Brain microvascular endothelial cell (primary cell): ENCODE measurements at regions not wholly inside any gene's neighbourhood (a gene's known extent, or its start where the extent isn't known, plus 50 kb on each side); places are given as distances from the start of the nearest gene placed in this dataset.

Experiments
- DNase-seq: peaks from one replicate; pipeline ENCODE4 v3.0.0-alpha.2; 2020
- H3K27ac ChIP-seq: fragments of 250-450 bp; sonication (Bioruptor Pico); 2 replicates; pipeline ENCODE4 v1.5.1; 2020; ENCODE audit warnings: mild to moderate bottlenecking, moderate library complexity
- H3K27me3 ChIP-seq: fragments of 250-450 bp; sonication (Bioruptor Pico); replicated peaks from 2 replicates; pipeline ENCODE4 v1.5.1; 2020; ENCODE audit warnings: mild to moderate bottlenecking
- H3K36me3 ChIP-seq: fragments of 250-450 bp; sonication (Bioruptor Pico); replicated peaks from 2 replicates; pipeline ENCODE4 v1.5.1; 2020; ENCODE audit warnings: mild to moderate bottlenecking
- H3K4me3 ChIP-seq: 2 replicates; pipeline ENCODE4 v1.5.1; 2011; ENCODE audit warnings: low read depth, mild to moderate bottlenecking, control low read depth, low read length, moderate library complexity
- in situ Hi-C: cut with HindIII; loops from 2 replicates; pipeline ENCODE4 v1.10.0; 2017; ENCODE audit warnings: low sequenced_read_pairs, low pct_ligation_motif_present
- TF ChIP-seq, protein P1 (sequence below): IDR thresholded peaks from 2 replicates; pipeline ENCODE4 v1.5.1; 2011; ENCODE audit warnings: low read depth, mild to moderate bottlenecking, moderate library complexity, low read length, control low read depth, inconsistent platforms; ENCODE audit errors: missing control alignments

GRCh38 chr4:34771632-34772031 is 1472.7 kb downstream of the ARAP2 start:
- no peaks in the 10 kb centered on the region for H3K27me3 ChIP-seq
- TF ChIP-seq, protein P1, sequence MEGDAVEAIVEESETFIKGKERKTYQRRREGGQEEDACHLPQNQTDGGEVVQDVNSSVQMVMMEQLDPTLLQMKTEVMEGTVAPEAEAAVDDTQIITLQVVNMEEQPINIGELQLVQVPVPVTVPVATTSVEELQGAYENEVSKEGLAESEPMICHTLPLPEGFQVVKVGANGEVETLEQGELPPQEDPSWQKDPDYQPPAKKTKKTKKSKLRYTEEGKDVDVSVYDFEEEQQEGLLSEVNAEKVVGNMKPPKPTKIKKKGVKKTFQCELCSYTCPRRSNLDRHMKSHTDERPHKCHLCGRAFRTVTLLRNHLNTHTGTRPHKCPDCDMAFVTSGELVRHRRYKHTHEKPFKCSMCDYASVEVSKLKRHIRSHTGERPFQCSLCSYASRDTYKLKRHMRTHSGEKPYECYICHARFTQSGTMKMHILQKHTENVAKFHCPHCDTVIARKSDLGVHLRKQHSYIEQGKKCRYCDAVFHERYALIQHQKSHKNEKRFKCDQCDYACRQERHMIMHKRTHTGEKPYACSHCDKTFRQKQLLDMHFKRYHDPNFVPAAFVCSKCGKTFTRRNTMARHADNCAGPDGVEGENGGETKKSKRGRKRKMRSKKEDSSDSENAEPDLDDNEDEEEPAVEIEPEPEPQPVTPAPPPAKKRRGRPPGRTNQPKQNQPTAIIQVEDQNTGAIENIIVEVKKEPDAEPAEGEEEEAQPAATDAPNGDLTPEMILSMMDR, result no peak
- in situ Hi-C loops, result no loop called here
- H3K4me3 ChIP-seq, result no peak overlapping the region
- H3K27ac ChIP-seq, result no peak overlapping the region
- DNase-seq, result no peak
- no peaks in the 10 kb centered on the region for H3K36me3 ChIP-seq

DNA sequence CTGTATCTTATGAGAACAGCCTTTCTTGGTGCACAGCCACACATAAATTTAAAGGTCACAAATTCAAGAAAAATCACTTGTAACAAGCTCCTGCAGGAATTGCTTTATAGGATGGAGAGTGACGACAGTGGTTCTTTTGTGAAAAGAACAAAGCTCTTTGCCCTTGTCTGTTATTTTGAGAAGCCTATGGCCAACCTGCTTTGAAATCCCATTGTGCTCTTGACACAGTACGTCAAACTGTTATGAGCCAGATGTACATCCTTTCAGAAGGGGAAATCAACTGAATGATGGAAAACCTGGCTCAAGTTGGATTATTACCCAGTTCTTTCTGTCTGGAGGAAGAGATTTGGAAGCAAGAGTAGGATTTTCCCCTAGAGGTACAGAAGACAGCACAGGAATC is 1454.2 kb downstream of the ARAP2 start:
- no peaks in the 10 kb centered on the region for H3K27me3 ChIP-seq
- H3K4me3 ChIP-seq, result no peak overlapping the region
- no peak for DNase-seq
- no peak overlapping the region for H3K27ac ChIP-seq
- no peaks in the 10 kb centered on the region for H3K36me3 ChIP-seq
- TF ChIP-seq, protein P1, result no peak
- in situ Hi-C loops, result no loop called here

DNA sequence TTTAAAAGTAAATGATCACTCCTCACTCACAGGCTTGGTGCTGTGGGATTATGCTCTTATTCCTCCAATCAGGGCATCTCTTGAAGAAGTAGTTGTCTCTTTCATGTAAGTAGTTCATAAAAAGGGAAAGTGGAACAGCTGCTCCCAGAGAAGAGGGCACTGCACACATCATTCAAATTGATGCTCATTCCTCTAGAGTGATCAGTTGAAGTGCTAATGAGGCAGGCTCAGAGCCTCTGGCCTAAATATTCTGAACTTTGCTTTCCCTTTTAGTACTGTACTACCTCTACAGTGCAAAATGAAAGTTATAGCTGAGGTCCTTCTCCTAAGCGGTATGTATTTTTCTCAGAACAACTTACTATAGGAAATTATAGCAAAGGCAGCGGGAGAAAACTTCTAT is 1453.1 kb downstream of the ARAP2 start:
- in situ Hi-C loops, result no loop called here
- DNase-seq, result no peak
- Histone ChIP-seq H3K36me3 (no peaks in the 10 kb centered on the region), H3K4me3 (no peak overlapping the region), H3K27me3 (no peaks in the 10 kb centered on the region), H3K27ac (no peak overlapping the region)
- TF ChIP-seq, protein P1, result no peak

- in situ Hi-C loops, result no loop called here
Measured at GRCh38 chr4:34800953-34801352, 1443.4 kb downstream of the ARAP2 start.

GRCh38 chr4:34814266-34814665 is 1430.0 kb downstream of the ARAP2 start:
- H3K4me3 ChIP-seq, result no peak overlapping the region
- no peak for DNase-seq
- no peaks in the 10 kb centered on the region for H3K36me3 ChIP-seq
- TF ChIP-seq, protein P1, result no peak
- no peak overlapping the region for H3K27ac ChIP-seq
- in situ Hi-C loops, result no loop called here
- no peaks in the 10 kb centered on the region for H3K27me3 ChIP-seq

More at GRCh38 chr4:34800953-34801352, 1443.4 kb downstream of the ARAP2 start:
- TF ChIP-seq, protein P1, result no peak
- no peak overlapping the region for H3K4me3 ChIP-seq
- H3K27me3 ChIP-seq, result no peaks in the 10 kb centered on the region
- no peaks in the 10 kb centered on the region for H3K36me3 ChIP-seq
- no peak overlapping the region for H3K27ac ChIP-seq
- no peak for DNase-seq

GRCh38 chr4:34824515-34824914 is 1419.8 kb downstream of the ARAP2 start:
- DNase-seq, result no peak
- Histone ChIP-seq H3K36me3 (no peaks in the 10 kb centered on the region), H3K27me3 (no peaks in the 10 kb centered on the region), H3K4me3 (no peak overlapping the region), H3K27ac (no peak overlapping the region)
- in situ Hi-C loops, result no loop called here
- TF ChIP-seq, protein P1, result no peak
